Left ventricle myocardium inferior (tissue), 1 donor: ENCODE measurements at regions not wholly inside any gene's neighbourhood (a gene's known extent, or its start where the extent isn't known, plus 50 kb on each side); places are given as distances from the start of the nearest gene placed in this dataset.

Source experiments
- DNase-seq: peaks from one replicate; pipeline ENCODE4 v3.0.0-alpha.2; 2020
- H3K27ac ChIP-seq: fragments of 200-600 bp; replicated peaks from 2 replicates; pipeline ENCODE4 v1.8.0; 2021
- H3K27me3 ChIP-seq: fragments of 200-600 bp; 2 replicates; pipeline ENCODE4 v1.8.0; 2021; ENCODE audit warnings: low read depth
- H3K36me3 ChIP-seq: fragments of 200-600 bp; 2 replicates; pipeline ENCODE4 v1.8.0; 2021
- H3K4me1 ChIP-seq: fragments of 200-600 bp; 2 replicates; pipeline ENCODE4 v1.8.0; 2021
- H3K4me3 ChIP-seq: fragments of 200-600 bp; 2 replicates; pipeline ENCODE4 v1.8.0; 2021; ENCODE audit warnings: mild to moderate bottlenecking, moderate library complexity
- H3K9me3 ChIP-seq: fragments of 200-600 bp; replicated peaks from 2 replicates; pipeline ENCODE4 v1.8.0; 2021
- intact Hi-C: fragments of 100-400 bp; cut with micrococcal nuclease; formaldehyde crosslinking; loops from one replicate; pipeline ENCODE4 v1.11.0; 2022
- TF ChIP-seq, protein P1 (sequence below): fragments of 200-600 bp; IDR thresholded peaks from 2 replicates; pipeline ENCODE4 v1.8.0; 2021; ENCODE audit warnings: antibody characterized with exemption, mild to moderate bottlenecking, borderline replicate concordance
- donor health status: DM: no; HTN: yes; CAD: no; lungs with severe emphysema.

DNA sequence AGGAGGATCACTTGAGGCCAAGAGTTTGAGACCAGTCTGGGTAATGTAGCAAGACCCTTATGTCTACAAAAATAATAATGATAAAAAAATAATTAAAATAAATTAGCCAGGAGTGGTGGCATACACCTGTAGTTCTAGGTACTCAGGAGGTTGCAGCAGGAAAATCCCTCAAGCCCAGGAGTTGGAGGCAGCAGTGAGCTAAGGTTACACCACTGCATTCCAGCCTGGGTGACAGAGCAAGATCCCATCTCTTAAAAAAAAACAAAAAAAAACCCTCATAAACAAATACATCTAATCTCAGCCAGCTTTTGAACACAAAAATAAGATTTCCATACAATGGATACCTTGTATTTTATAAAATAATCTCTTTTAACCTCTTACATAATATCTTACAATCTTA is 363.3 kb upstream of the KLF4 start:
- no peak overlapping the region for H3K27ac ChIP-seq
- peaks cover 27% of the 10 kb centered on the region for H3K9me3 ChIP-seq
- no peaks in the 10 kb centered on the region for H3K27me3 ChIP-seq
- intact Hi-C loops: loop anchor here (5.0 kb wide), 1 partner anchor 461 kb away; no protein-coding TSS in a partner anchor
- TF ChIP-seq, protein P1, sequence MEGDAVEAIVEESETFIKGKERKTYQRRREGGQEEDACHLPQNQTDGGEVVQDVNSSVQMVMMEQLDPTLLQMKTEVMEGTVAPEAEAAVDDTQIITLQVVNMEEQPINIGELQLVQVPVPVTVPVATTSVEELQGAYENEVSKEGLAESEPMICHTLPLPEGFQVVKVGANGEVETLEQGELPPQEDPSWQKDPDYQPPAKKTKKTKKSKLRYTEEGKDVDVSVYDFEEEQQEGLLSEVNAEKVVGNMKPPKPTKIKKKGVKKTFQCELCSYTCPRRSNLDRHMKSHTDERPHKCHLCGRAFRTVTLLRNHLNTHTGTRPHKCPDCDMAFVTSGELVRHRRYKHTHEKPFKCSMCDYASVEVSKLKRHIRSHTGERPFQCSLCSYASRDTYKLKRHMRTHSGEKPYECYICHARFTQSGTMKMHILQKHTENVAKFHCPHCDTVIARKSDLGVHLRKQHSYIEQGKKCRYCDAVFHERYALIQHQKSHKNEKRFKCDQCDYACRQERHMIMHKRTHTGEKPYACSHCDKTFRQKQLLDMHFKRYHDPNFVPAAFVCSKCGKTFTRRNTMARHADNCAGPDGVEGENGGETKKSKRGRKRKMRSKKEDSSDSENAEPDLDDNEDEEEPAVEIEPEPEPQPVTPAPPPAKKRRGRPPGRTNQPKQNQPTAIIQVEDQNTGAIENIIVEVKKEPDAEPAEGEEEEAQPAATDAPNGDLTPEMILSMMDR: no peak
- DNase-seq: no peak
- H3K4me3 ChIP-seq: no peak overlapping the region
- H3K36me3 ChIP-seq: no peaks in the 10 kb centered on the region
- no peaks in the 10 kb centered on the region for H3K4me1 ChIP-seq

GRCh38 chr9:107850653-107851052 is 361.1 kb upstream of the KLF4 start:
- DNase-seq: no peak
- H3K9me3 ChIP-seq: peaks cover 21% of the 10 kb centered on the region
- no peak overlapping the region for H3K4me3 ChIP-seq
- H3K27ac ChIP-seq: no peak overlapping the region
- intact Hi-C loops: loop anchor here (5.0 kb wide), 1 partner anchor 458 kb away; no protein-coding TSS in a partner anchor
- no peaks in the 10 kb centered on the region for H3K4me1 ChIP-seq
- TF ChIP-seq, protein P1: no peak
- no peaks in the 10 kb centered on the region for H3K36me3 ChIP-seq
- H3K27me3 ChIP-seq: no peaks in the 10 kb centered on the region

DNA sequence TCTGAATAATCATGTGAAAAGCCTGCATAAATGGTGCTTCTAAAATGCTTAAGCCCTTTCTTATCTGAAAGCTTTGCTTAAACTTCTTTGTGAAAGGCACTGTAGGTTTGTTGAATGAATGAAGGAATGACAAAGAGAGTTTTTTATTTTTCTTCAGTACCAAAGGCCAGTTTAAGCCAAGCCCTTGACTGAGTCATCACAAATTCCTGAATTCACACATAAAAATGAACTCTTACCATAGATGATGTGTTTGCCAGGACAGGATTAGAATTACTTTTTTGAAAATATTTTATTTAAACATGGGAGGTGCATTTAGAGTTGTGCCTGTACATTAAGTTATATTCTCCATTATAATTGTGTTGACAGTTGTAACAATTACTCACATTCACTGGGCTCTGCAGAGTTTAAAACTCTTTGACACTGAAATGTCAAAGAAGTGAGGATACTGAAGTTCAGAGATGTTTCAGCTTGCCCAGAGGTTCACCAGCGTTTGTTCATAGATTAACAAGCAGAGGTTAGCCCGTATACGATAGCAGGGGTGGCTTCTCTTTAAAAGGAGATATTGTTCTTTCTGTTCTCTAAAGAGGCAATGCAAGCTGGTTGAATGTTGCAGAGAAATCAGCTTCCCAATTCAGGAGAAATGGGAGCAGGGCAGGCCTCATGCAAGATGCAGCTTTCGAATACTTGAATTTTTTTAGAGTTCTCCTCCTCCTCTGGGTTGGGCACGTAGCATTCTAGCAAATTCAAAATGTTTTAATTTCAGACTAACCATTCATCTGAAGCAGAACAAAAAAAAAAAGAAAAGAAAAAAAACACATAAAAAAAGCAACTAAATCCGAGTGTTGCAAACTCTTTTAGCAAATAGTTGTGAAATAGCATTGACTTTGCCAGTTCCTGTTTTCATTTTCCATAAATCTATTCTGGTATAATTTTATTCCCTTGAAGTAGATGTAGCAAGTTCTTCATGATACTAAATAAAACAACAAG is 358.7 kb upstream of the KLF4 start:
- intact Hi-C loops: no loop called here
- Histone ChIP-seq H3K27me3 (no peaks in the 10 kb centered on the region), H3K9me3 (no peaks in the 10 kb centered on the region), H3K36me3 (no peaks in the 10 kb centered on the region), H3K27ac (peak overlapping the region; percentile 36), H3K4me1 (no peaks in the 10 kb centered on the region), H3K4me3 (no peak overlapping the region)
- DNase-seq: no peak
- TF ChIP-seq, protein P1: no peak

DNA sequence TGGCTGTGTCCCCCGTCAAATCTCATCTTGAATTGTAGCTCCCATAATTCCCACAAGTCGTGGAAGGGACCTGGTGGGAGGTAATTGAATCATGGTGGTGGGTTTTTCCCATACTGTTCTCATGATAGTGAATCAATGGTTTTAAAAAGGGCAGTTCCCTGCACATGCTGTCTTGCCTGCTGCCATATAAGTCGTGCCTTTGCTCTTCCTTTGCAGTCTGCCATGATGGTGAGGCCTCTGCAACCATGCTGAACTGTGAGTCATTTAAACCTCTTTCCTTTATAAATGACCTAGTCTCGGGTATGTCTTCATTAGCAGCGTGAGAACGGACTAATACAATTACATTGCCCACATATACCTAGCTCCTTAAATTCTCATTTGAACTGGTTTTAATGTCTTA is 353.0 kb upstream of the KLF4 start:
- no peaks in the 10 kb centered on the region for H3K4me1 ChIP-seq
- no peaks in the 10 kb centered on the region for H3K9me3 ChIP-seq
- DNase-seq: no peak
- H3K4me3 ChIP-seq: no peak overlapping the region
- H3K36me3 ChIP-seq: no peaks in the 10 kb centered on the region
- no peaks in the 10 kb centered on the region for H3K27me3 ChIP-seq
- H3K27ac ChIP-seq: no peak overlapping the region
- TF ChIP-seq, protein P1: no peak
- intact Hi-C loops: no loop called here

- no peaks in the 10 kb centered on the region for H3K27me3 ChIP-seq
- H3K36me3 ChIP-seq: no peaks in the 10 kb centered on the region
- TF ChIP-seq, protein P1: no peak
- H3K27ac ChIP-seq: no peak overlapping the region
- DNase-seq: no peak
- H3K4me3 ChIP-seq: no peak overlapping the region
- intact Hi-C loops: no loop called here
- H3K9me3 ChIP-seq: no peaks in the 10 kb centered on the region
- H3K4me1 ChIP-seq: no peaks in the 10 kb centered on the region
Observed at GRCh38 chr9:107841076-107841475, 351.5 kb upstream of the KLF4 start.
